IgD-negative memory B cell (primary cell): ENCODE measurements at regions not wholly inside any gene's neighbourhood (a gene's known extent, or its start where the extent isn't known, plus 50 kb on each side); places are given as distances from the start of the nearest gene placed in this dataset.
"Not testable (repeated sequence)": the region's sequence is repeated elsewhere in the genome, so short reads cannot be mapped to it uniquely, and the experiment has no call there.

ENCODE experiments used
- H3K27ac Mint-ChIP-seq, 3 donors: one replicate each; pipeline ENCODE4 v1.8.0; 2020 to 2022; ENCODE audit warnings: mild to moderate bottlenecking in 3 of 3, mixed read lengths in 3 of 3, moderate library complexity in 1 of 3
- H3K27me3 Mint-ChIP-seq: one replicate; pipeline ENCODE4 v1.8.0; 2021; ENCODE audit warnings: mixed read lengths
- H3K36me3 Mint-ChIP-seq: one replicate; pipeline ENCODE4 v1.8.0; 2020; ENCODE audit warnings: mild to moderate bottlenecking, mixed read lengths
- H3K4me1 Mint-ChIP-seq, 3 donors: one replicate each; pipeline ENCODE4 v1.8.0; 2020 to 2022; ENCODE audit warnings: mixed read lengths in 3 of 3, mild to moderate bottlenecking in 1 of 3
- H3K4me3 Mint-ChIP-seq, 4 donors: one replicate each; pipeline ENCODE4 v1.8.0; 2020 to 2022; ENCODE audit warnings: mild to moderate bottlenecking in 4 of 4, mixed read lengths in 4 of 4, moderate library complexity in 3 of 4
- H3K9me3 Mint-ChIP-seq, 3 donors: one replicate each; pipeline ENCODE4 v1.8.0; 2020 to 2021; ENCODE audit warnings: mixed read lengths in 3 of 3, mild to moderate bottlenecking in 1 of 3

- Mint-ChIP-seq H3K4me1 (peaks cover 0 to 3% (median 0%) of the 10 kb centered on the region in 3 donors), H3K9me3 (peaks cover 0 to under 1% (median 0%) of the 10 kb centered on the region in 3 donors), H3K4me3 (no peak overlapping the region), H3K27me3 (no peaks in the 10 kb centered on the region), H3K36me3 (peaks cover 2% of the 10 kb centered on the region), H3K27ac (no peak overlapping the region)
These were observed 597.9 kb upstream of the TLE4 start for GRCh38 chr9:78973907-78974306.

GRCh38 chr9:78982849-78983248, 588.9 kb upstream of the TLE4 start:
- H3K9me3 Mint-ChIP-seq, result peaks cover 0 to 3% (median 0%) of the 10 kb centered on the region in 3 donors
- H3K27ac Mint-ChIP-seq, result no peak overlapping the region
- H3K27me3 Mint-ChIP-seq, result no peaks in the 10 kb centered on the region
- H3K4me3 Mint-ChIP-seq, result no peak overlapping the region
- no peaks in the 10 kb centered on the region for H3K4me1 Mint-ChIP-seq
- H3K36me3 Mint-ChIP-seq, result no peaks in the 10 kb centered on the region

GRCh38 chr9:78985084-78985738, 586.6 kb upstream of the TLE4 start:
- Mint-ChIP-seq H3K4me3 (no peak overlapping the region), H3K9me3 (peaks cover 0 to 1% (median 0%) of the 10 kb centered on the region in 3 donors), H3K36me3 (no peaks in the 10 kb centered on the region), H3K4me1 (no peaks in the 10 kb centered on the region), H3K27me3 (peaks cover 1% of the 10 kb centered on the region), H3K27ac (no peak overlapping the region)

- peaks cover 0 to 1% (median 0%) of the 10 kb centered on the region in 3 donors for H3K9me3 Mint-ChIP-seq
- H3K27me3 Mint-ChIP-seq, result peaks cover 1% of the 10 kb centered on the region
- H3K36me3 Mint-ChIP-seq, result no peaks in the 10 kb centered on the region
- no peak overlapping the region for H3K27ac Mint-ChIP-seq
- no peak overlapping the region for H3K4me3 Mint-ChIP-seq
- H3K4me1 Mint-ChIP-seq, result no peaks in the 10 kb centered on the region
These were observed 585.3 kb upstream of the TLE4 start for GRCh38 chr9:78986446-78986845.

GRCh38 chr9:78989031-78989658, 582.6 kb upstream of the TLE4 start:
- Mint-ChIP-seq H3K27me3 (peaks cover 1% of the 10 kb centered on the region), H3K4me1 (no peaks in the 10 kb centered on the region), H3K36me3 (no peaks in the 10 kb centered on the region), H3K9me3 (peaks cover 0 to 1% (median 0%) of the 10 kb centered on the region in 3 donors), H3K27ac (no peak overlapping the region), H3K4me3 (no peak overlapping the region)

GRCh38 chr9:78994471-78994870, 577.3 kb upstream of the TLE4 start:
- no peaks in the 10 kb centered on the region for H3K27me3 Mint-ChIP-seq
- H3K4me1 Mint-ChIP-seq, result no peaks in the 10 kb centered on the region
- H3K9me3 Mint-ChIP-seq, result peaks cover 0 to 4% (median 2%) of the 10 kb centered on the region in 3 donors
- H3K4me3 Mint-ChIP-seq, result no peak overlapping the region
- no peak overlapping the region for H3K27ac Mint-ChIP-seq
- no peaks in the 10 kb centered on the region for H3K36me3 Mint-ChIP-seq

- not testable (repeated sequence) for H3K4me1 Mint-ChIP-seq
These were observed 576.8 kb upstream of the TLE4 start for GRCh38 chr9:78994974-78995373.

GRCh38 chr9:78997296-78997695, 574.5 kb upstream of the TLE4 start:
- H3K27me3 Mint-ChIP-seq, result no peaks in the 10 kb centered on the region
- H3K9me3 Mint-ChIP-seq, result peaks cover 2 to 6% (median 3%) of the 10 kb centered on the region in 3 donors
- H3K36me3 Mint-ChIP-seq, result no peaks in the 10 kb centered on the region
- H3K27ac Mint-ChIP-seq, result no peak overlapping the region
- no peak overlapping the region for H3K4me3 Mint-ChIP-seq
- peaks cover 0 to 1% (median 0%) of the 10 kb centered on the region in 3 donors for H3K4me1 Mint-ChIP-seq

More at GRCh38 chr9:78994974-78995373, 576.8 kb upstream of the TLE4 start:
- not testable (repeated sequence) for H3K36me3 Mint-ChIP-seq, H3K9me3 Mint-ChIP-seq, H3K27me3 Mint-ChIP-seq, H3K4me3 Mint-ChIP-seq, H3K27ac Mint-ChIP-seq

GRCh38 chr9:79000230-79001002, 571.3 kb upstream of the TLE4 start:
- peaks cover 3 to 6% (median 5%) of the 10 kb centered on the region in 3 donors for H3K9me3 Mint-ChIP-seq

GRCh38 chr9:79001012-79001411, 570.8 kb upstream of the TLE4 start:
- Mint-ChIP-seq H3K9me3 (peaks cover 3 to 6% (median 5%) of the 10 kb centered on the region in 3 donors), H3K27me3 (no peaks in the 10 kb centered on the region), H3K4me1 (peaks cover 0 to 1% (median under 1%) of the 10 kb centered on the region in 3 donors), H3K27ac (no peak overlapping the region), H3K4me3 (no peak overlapping the region), H3K36me3 (peaks cover under 1% of the 10 kb centered on the region)

More at GRCh38 chr9:79000230-79001002, 571.3 kb upstream of the TLE4 start:
- H3K4me3 Mint-ChIP-seq, result no peak overlapping the region
- no peaks in the 10 kb centered on the region for H3K27me3 Mint-ChIP-seq
- H3K4me1 Mint-ChIP-seq, result peaks cover 0 to 1% (median 0%) of the 10 kb centered on the region in 3 donors
- H3K36me3 Mint-ChIP-seq, result no peaks in the 10 kb centered on the region
- H3K27ac Mint-ChIP-seq, result no peak overlapping the region

- Mint-ChIP-seq H3K9me3 (peaks cover 3 to 6% (median 5%) of the 10 kb centered on the region in 3 donors), H3K36me3 (peaks cover 2% of the 10 kb centered on the region), H3K27me3 (no peaks in the 10 kb centered on the region), H3K4me3 (no peak overlapping the region), H3K4me1 (peaks cover 5 to 19% (median 13%) of the 10 kb centered on the region in 3 donors), H3K27ac (no peak overlapping the region)
These were observed 568.3 kb upstream of the TLE4 start for GRCh38 chr9:79003514-79003913.

GRCh38 chr9:79004032-79004431, 567.7 kb upstream of the TLE4 start:
- Mint-ChIP-seq H3K4me3 (no peak overlapping the region), H3K9me3 (peaks cover 3 to 6% (median 5%) of the 10 kb centered on the region in 3 donors), H3K27ac (no peak overlapping the region)

GRCh38 chr9:79006546-79006945, 565.2 kb upstream of the TLE4 start:
- Mint-ChIP-seq H3K27me3 (no peaks in the 10 kb centered on the region), H3K4me3 (no peak overlapping the region), H3K9me3 (peaks cover 0 to 3% (median 0%) of the 10 kb centered on the region in 3 donors), H3K27ac (no peak overlapping the region), H3K4me1 (peaks cover 10 to 20% (median 16%) of the 10 kb centered on the region in 3 donors), H3K36me3 (peaks cover 2% of the 10 kb centered on the region)

More at GRCh38 chr9:79004032-79004431, 567.7 kb upstream of the TLE4 start:
- H3K27me3 Mint-ChIP-seq, result no peaks in the 10 kb centered on the region
- H3K36me3 Mint-ChIP-seq, result peaks cover 2% of the 10 kb centered on the region
- peaks cover 10 to 20% (median 16%) of the 10 kb centered on the region in 3 donors for H3K4me1 Mint-ChIP-seq

GRCh38 chr9:79007701-79008483, 563.9 kb upstream of the TLE4 start:
- H3K36me3 Mint-ChIP-seq, result peaks cover 2% of the 10 kb centered on the region
- H3K9me3 Mint-ChIP-seq, result peaks cover 0 to 3% (median 0%) of the 10 kb centered on the region in 3 donors
- H3K27me3 Mint-ChIP-seq, result no peaks in the 10 kb centered on the region
- no peak overlapping the region for H3K27ac Mint-ChIP-seq
- peak overlapping the region in 1 of 4 donors; percentile 53 for H3K4me3 Mint-ChIP-seq
- H3K4me1 Mint-ChIP-seq, result peaks cover 10 to 20% (median 16%) of the 10 kb centered on the region in 3 donors
